ENCODE measurements at regions not wholly inside any gene's neighbourhood (a gene's known extent, or its start where the extent isn't known, plus 50 kb on each side); places are given as distances from the start of the nearest gene placed in this dataset.
A peak's percentile ranks its signal among the peaks of the same experiment; 100 is the strongest.

GRCh38 chr1:230509281-230509977 is 83.3 kb upstream of the PGBD5 start:
- DNase-seq (ENCODE audit: low spot score), result no peak
- H3K4me1 Mint-ChIP-seq, result peaks cover 10% of the 10 kb centered on the region
- Histone ChIP-seq H3K9me3 (ENCODE audit: low read depth) (no peaks in the 10 kb centered on the region), H3K79me2 (ENCODE audit: low read depth) (no peaks in the 10 kb centered on the region), H3K27ac (no peak overlapping the region), H3K4me1 (peaks cover 5% of the 10 kb centered on the region), H3K9ac (no peak overlapping the region), H3F3A (ENCODE audit: low read depth) (no peaks in the 10 kb centered on the region), H4K20me1 (ENCODE audit: low read depth) (no peaks in the 10 kb centered on the region), H2AFZ (replicated peaks) (no peak overlapping the region), H3K27me3 (no peaks in the 10 kb centered on the region), H3K4me3 (no peak overlapping the region), H3K4me2 (no peak overlapping the region), H3K36me3 (no peaks in the 10 kb centered on the region)
- H3K36me3 Mint-ChIP-seq, result no peaks in the 10 kb centered on the region
- H3K27me3 Mint-ChIP-seq (ENCODE audit: insufficient read depth, low read depth), result peaks cover 4% of the 10 kb centered on the region
- TF ChIP-seq EZH2 (IDR thresholded peaks at IDR 0.05) (no peak), EZH2phosphoT487 (IDR thresholded peaks at IDR 0.05) (no peak), CTCF (IDR thresholded peaks at IDR 0.05) (no peak)
- peak overlapping the region; percentile 78 for H3K27ac Mint-ChIP-seq
- peaks cover 2% of the 10 kb centered on the region for H3K9me3 Mint-ChIP-seq
- H3K4me3 Mint-ChIP-seq, result no peak overlapping the region

GRCh38 chr1:230507666-230508402 is 81.7 kb upstream of the PGBD5 start:
- Histone ChIP-seq H3K27ac (no peak overlapping the region), H3F3A (ENCODE audit: low read depth) (no peaks in the 10 kb centered on the region), H3K79me2 (ENCODE audit: low read depth) (no peaks in the 10 kb centered on the region), H2AFZ (replicated peaks) (no peak overlapping the region), H3K4me3 (no peak overlapping the region), H3K36me3 (no peaks in the 10 kb centered on the region), H3K9ac (no peak overlapping the region), H3K27me3 (no peaks in the 10 kb centered on the region), H3K4me2 (no peak overlapping the region), H3K4me1 (peaks cover 5% of the 10 kb centered on the region), H4K20me1 (ENCODE audit: low read depth) (no peaks in the 10 kb centered on the region), H3K9me3 (ENCODE audit: low read depth) (no peaks in the 10 kb centered on the region)
- Mint-ChIP-seq H3K36me3 (no peaks in the 10 kb centered on the region), H3K9me3 (peaks cover 2% of the 10 kb centered on the region), H3K27ac (no peak overlapping the region), H3K27me3 (ENCODE audit: insufficient read depth, low read depth) (peaks cover 5% of the 10 kb centered on the region), H3K4me3 (no peak overlapping the region), H3K4me1 (peaks cover 18% of the 10 kb centered on the region)
- TF ChIP-seq EZH2 (IDR thresholded peaks at IDR 0.05) (no peak), CTCF (IDR thresholded peaks at IDR 0.05) (no peak), EZH2phosphoT487 (IDR thresholded peaks at IDR 0.05) (no peak)
- no peak for DNase-seq (ENCODE audit: low spot score)

- H3K27me3 Mint-ChIP-seq (ENCODE audit: insufficient read depth, low read depth), result peaks cover 5% of the 10 kb centered on the region
- peaks cover 5% of the 10 kb centered on the region for H3K4me1 ChIP-seq
- H3K36me3 Mint-ChIP-seq, result no peaks in the 10 kb centered on the region
- H3K4me1 Mint-ChIP-seq, result peaks cover 18% of the 10 kb centered on the region
- H3K27ac Mint-ChIP-seq, result no peak overlapping the region
- no peak overlapping the region for H3K4me3 ChIP-seq
- H3K9me3 Mint-ChIP-seq, result no peaks in the 10 kb centered on the region
- no peak overlapping the region for H3K4me3 Mint-ChIP-seq
- no peaks in the 10 kb centered on the region for H3K9me3 ChIP-seq (ENCODE audit: low read depth)
- no peak overlapping the region for H3K9ac ChIP-seq
- DNase-seq (ENCODE audit: low spot score), result no peak
- H3K27ac ChIP-seq, result no peak overlapping the region
- no peaks in the 10 kb centered on the region for H3K79me2 ChIP-seq (ENCODE audit: low read depth)
- H2AFZ ChIP-seq (replicated peaks), result no peak overlapping the region
- H4K20me1 ChIP-seq (ENCODE audit: low read depth), result no peaks in the 10 kb centered on the region
- H3F3A ChIP-seq (ENCODE audit: low read depth), result no peaks in the 10 kb centered on the region
- no peak for TF ChIP-seq EZH2phosphoT487 (IDR thresholded peaks at IDR 0.05)
- no peak for TF ChIP-seq CTCF (IDR thresholded peaks at IDR 0.05)
- TF ChIP-seq EZH2 (IDR thresholded peaks at IDR 0.05), result no peak
- no peaks in the 10 kb centered on the region for H3K27me3 ChIP-seq
- H3K36me3 ChIP-seq, result no peaks in the 10 kb centered on the region
- H3K4me2 ChIP-seq, result no peak overlapping the region
Measured at GRCh38 chr1:230507236-230507635, 81.1 kb upstream of the PGBD5 start.

Data from neural progenitor cell (in vitro differentiated cells).